ENCODE measurements at regions not wholly inside any gene's neighbourhood (a gene's known extent, or its start where the extent isn't known, plus 50 kb on each side); places are given as distances from the start of the nearest gene placed in this dataset.
A peak's percentile ranks its signal among the peaks of the same experiment; 100 is the strongest.

- Histone ChIP-seq H3K36me3 (no peaks in the 10 kb centered on the region), H3K4me3 (no peak overlapping the region), H3K9me3 (no peaks in the 10 kb centered on the region), H3K4me1 (peaks cover 7% of the 10 kb centered on the region), H3K27me3 (no peaks in the 10 kb centered on the region), H3K27ac (no peak overlapping the region)
- DNase-seq (ENCODE audit: low spot score in 2 of 2): no peak
- TF ChIP-seq EP300 (IDR thresholded peaks at IDR 0.05) (no peak), CTCF (IDR thresholded peaks at IDR 0.05) (no peak), POLR2AphosphoS5 (IDR thresholded peaks at IDR 0.05) (no peak), POLR2A (IDR thresholded peaks at IDR 0.05) (no peak)
- 77% methylated on average over 2 of the region's 2 CpGs for WGBS
These were observed 116.8 kb upstream of the ARID1B start for GRCh38 chr6:156660389-156660788.

GRCh38 chr6:156659822-156660198, 117.4 kb upstream of the ARID1B start:
- Histone ChIP-seq H3K4me1 (peaks cover 7% of the 10 kb centered on the region), H3K9me3 (no peaks in the 10 kb centered on the region), H3K27me3 (no peaks in the 10 kb centered on the region), H3K36me3 (no peaks in the 10 kb centered on the region), H3K4me3 (no peak overlapping the region), H3K27ac (no peak overlapping the region)
- no peak for TF ChIP-seq CTCF (IDR thresholded peaks at IDR 0.05)
- no peak for TF ChIP-seq POLR2A (IDR thresholded peaks at IDR 0.05)
- TF ChIP-seq POLR2AphosphoS5 (IDR thresholded peaks at IDR 0.05): no peak
- no peak for TF ChIP-seq EP300 (IDR thresholded peaks at IDR 0.05)
- 59% methylated on average over 2 of the region's 2 CpGs for WGBS
- no peak for DNase-seq (ENCODE audit: low spot score in 2 of 2)

GRCh38 chr6:156658966-156659821, 118.0 kb upstream of the ARID1B start:
- TF ChIP-seq POLR2A (IDR thresholded peaks at IDR 0.05): no peak
- no peak for TF ChIP-seq POLR2AphosphoS5 (IDR thresholded peaks at IDR 0.05)
- TF ChIP-seq CTCF (IDR thresholded peaks at IDR 0.05): no peak
- no peak for TF ChIP-seq EP300 (IDR thresholded peaks at IDR 0.05)
- DNase-seq (ENCODE audit: low spot score in 2 of 2): no peak
- 78% methylated on average over 7 of the region's 7 CpGs for WGBS
- Histone ChIP-seq H3K27ac (no peak overlapping the region), H3K4me3 (no peak overlapping the region), H3K36me3 (no peaks in the 10 kb centered on the region), H3K4me1 (peaks cover 7% of the 10 kb centered on the region), H3K27me3 (no peaks in the 10 kb centered on the region), H3K9me3 (no peaks in the 10 kb centered on the region)

GRCh38 chr6:156658186-156658965, 118.8 kb upstream of the ARID1B start:
- no peak for TF ChIP-seq CTCF (IDR thresholded peaks at IDR 0.05)
- no peak for TF ChIP-seq POLR2A (IDR thresholded peaks at IDR 0.05)
- TF ChIP-seq EP300 (IDR thresholded peaks at IDR 0.05): no peak
- no peak for TF ChIP-seq POLR2AphosphoS5 (IDR thresholded peaks at IDR 0.05)
- H3K9me3 ChIP-seq: no peaks in the 10 kb centered on the region
- WGBS: 22% methylated on average over 12 of the region's 12 CpGs
- no peak for DNase-seq (ENCODE audit: low spot score in 2 of 2)
- H3K4me3 ChIP-seq: peak overlapping the region; percentile 2
- no peak overlapping the region for H3K27ac ChIP-seq
- peaks cover 7% of the 10 kb centered on the region for H3K4me1 ChIP-seq
- H3K36me3 ChIP-seq: no peaks in the 10 kb centered on the region
- no peaks in the 10 kb centered on the region for H3K27me3 ChIP-seq

GRCh38 chr6:156657296-156657695, 119.9 kb upstream of the ARID1B start:
- H3K27me3 ChIP-seq: no peaks in the 10 kb centered on the region
- no peak overlapping the region for H3K4me3 ChIP-seq
- peaks cover 7% of the 10 kb centered on the region for H3K4me1 ChIP-seq
- H3K36me3 ChIP-seq: no peaks in the 10 kb centered on the region
- TF ChIP-seq POLR2A (IDR thresholded peaks at IDR 0.05) (no peak), EP300 (IDR thresholded peaks at IDR 0.05) (no peak), CTCF (IDR thresholded peaks at IDR 0.05) (no peak), POLR2AphosphoS5 (IDR thresholded peaks at IDR 0.05) (no peak)
- no peaks in the 10 kb centered on the region for H3K9me3 ChIP-seq
- WGBS: 96% methylated on average over 5 of the region's 5 CpGs
- no peak for DNase-seq (ENCODE audit: low spot score in 2 of 2)
- H3K27ac ChIP-seq: no peak overlapping the region

Data from suprapubic skin (tissue), 4 donors.